ENCODE measurements at regions not wholly inside any gene's neighbourhood (a gene's known extent, or its start where the extent isn't known, plus 50 kb on each side); places are given as distances from the start of the nearest gene placed in this dataset.

DNA sequence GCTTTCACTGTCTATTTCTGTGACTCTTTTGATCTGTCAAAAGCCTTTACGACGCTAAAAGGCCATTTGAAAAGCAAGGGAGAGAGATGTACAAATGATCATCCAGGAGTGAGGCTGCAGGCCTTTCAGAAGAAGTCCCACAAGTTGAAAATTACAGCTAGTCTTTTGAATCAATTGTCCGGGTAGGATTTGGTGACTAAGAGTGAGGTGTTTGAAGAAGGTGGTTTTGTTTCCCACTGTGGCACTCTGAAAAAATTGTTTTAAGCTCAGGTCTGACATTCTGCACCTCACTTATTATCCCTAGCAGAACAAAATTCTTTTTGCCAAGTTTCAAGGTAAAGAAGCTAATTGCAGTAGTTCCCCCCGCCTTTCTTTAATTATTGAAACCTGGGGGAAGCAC lies 50.8 kb upstream of the TMEM108 start:
- no peak overlapping the region for H3K27ac ChIP-seq
- TF ChIP-seq, protein P1, sequence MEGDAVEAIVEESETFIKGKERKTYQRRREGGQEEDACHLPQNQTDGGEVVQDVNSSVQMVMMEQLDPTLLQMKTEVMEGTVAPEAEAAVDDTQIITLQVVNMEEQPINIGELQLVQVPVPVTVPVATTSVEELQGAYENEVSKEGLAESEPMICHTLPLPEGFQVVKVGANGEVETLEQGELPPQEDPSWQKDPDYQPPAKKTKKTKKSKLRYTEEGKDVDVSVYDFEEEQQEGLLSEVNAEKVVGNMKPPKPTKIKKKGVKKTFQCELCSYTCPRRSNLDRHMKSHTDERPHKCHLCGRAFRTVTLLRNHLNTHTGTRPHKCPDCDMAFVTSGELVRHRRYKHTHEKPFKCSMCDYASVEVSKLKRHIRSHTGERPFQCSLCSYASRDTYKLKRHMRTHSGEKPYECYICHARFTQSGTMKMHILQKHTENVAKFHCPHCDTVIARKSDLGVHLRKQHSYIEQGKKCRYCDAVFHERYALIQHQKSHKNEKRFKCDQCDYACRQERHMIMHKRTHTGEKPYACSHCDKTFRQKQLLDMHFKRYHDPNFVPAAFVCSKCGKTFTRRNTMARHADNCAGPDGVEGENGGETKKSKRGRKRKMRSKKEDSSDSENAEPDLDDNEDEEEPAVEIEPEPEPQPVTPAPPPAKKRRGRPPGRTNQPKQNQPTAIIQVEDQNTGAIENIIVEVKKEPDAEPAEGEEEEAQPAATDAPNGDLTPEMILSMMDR (IDR thresholded peaks at IDR 0.05) = no peak
- no peak overlapping the region for H3K4me3 ChIP-seq
- H3K4me1 ChIP-seq (ENCODE audit: control insufficient read depth in 1 of 2, low read depth in 2 of 2) = no peaks in the 10 kb centered on the region
- H3K36me3 ChIP-seq = no peaks in the 10 kb centered on the region
- DNase-seq (ENCODE audit: low spot score) (no peak), ATAC-seq (ENCODE audit: insufficient number of reproducible peaks, low FRiP score, low read depth) (no peak)
- H3K27me3 ChIP-seq (replicated peaks; ENCODE audit: insufficient read depth) = no peaks in the 10 kb centered on the region
- H3K9me3 ChIP-seq = no peaks in the 10 kb centered on the region

DNA sequence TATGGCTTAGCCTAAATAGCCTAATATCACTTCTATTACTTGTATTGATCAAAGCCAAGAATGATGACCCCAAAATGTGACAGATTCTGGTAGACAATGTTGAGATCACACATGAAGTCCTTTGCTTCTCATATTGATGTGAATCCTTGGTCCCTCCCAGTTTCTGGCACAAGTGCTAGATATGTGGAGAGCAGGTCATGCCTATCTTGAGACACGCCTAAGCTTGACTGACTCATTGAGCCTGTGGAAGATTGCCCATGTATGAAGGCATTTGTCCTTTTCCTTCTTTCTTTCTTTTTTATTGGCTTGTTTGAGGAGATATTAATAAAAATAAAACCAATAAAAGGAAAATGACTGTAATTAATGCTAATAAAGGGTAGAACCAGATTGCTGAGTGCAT lies 54.0 kb upstream of the TMEM108 start:
- ATAC-seq (ENCODE audit: insufficient number of reproducible peaks, low FRiP score, low read depth) (no peak), DNase-seq (ENCODE audit: low spot score) (no peak)
- Histone ChIP-seq H3K27ac (no peak overlapping the region), H3K27me3 (replicated peaks; ENCODE audit: insufficient read depth) (no peaks in the 10 kb centered on the region), H3K9me3 (no peaks in the 10 kb centered on the region), H3K4me3 (no peak overlapping the region), H3K4me1 (ENCODE audit: control insufficient read depth in 1 of 2, low read depth in 2 of 2) (no peaks in the 10 kb centered on the region), H3K36me3 (no peaks in the 10 kb centered on the region)
- TF ChIP-seq, protein P1 (IDR thresholded peaks at IDR 0.05) = no peak

DNA sequence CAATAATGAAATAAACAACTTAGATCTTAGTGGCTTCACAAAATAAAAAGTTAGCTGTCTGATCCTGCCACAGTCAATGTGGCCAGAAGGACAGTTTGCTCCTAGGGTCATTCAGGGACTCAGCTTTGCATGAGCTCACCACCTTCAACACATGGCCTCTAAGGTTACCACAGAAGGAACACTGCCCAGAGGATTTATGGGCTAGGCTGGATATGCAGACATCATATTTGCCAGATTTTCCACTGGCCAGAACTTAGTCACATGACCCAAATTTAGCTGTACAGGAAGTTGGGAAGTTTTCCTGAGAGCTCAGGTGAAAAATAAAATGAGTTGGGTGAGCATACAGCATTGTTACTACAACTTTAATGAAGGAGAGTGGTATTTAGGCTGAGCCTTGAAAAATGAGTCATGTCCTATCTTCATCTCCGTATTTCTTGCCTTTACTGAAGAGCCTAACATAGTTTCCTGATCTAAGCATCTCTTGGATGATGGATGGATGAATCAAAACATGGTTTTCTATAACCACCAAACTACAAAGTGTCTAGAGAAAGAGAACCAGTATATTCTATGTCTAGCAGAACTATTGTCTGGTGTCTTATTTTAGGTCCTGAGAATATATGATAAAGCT lies 54.9 kb upstream of the TMEM108 start:
- Histone ChIP-seq H3K27ac (no peak overlapping the region), H3K36me3 (no peaks in the 10 kb centered on the region), H3K27me3 (replicated peaks; ENCODE audit: insufficient read depth) (no peaks in the 10 kb centered on the region), H3K4me3 (no peak overlapping the region), H3K4me1 (ENCODE audit: control insufficient read depth in 1 of 2, low read depth in 2 of 2) (no peaks in the 10 kb centered on the region), H3K9me3 (no peaks in the 10 kb centered on the region)
- TF ChIP-seq, protein P1 (IDR thresholded peaks at IDR 0.05) = no peak
- ATAC-seq (ENCODE audit: insufficient number of reproducible peaks, low FRiP score, low read depth) (no peak), DNase-seq (ENCODE audit: low spot score) (no peak)

DNA sequence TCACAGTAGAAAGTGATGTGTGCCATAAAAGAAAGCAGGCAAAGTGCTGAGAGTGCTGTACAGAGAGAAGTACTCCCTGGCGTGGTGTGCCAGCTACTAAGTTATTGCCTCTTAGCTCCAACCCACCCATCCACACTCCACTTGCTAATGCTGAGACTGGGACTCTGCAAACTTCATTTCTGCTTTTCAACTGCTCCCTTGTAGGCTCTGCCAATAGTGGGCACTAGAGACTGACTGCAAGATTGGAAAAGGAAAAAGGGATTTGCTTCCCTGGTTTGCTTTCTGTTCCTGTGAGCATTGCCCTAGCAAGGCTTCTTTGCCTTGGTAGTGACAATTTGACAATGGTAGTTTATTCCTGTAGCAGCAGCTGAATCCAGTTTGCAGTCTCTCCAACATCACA lies 56.5 kb upstream of the TMEM108 start:
- no peak for ATAC-seq (ENCODE audit: insufficient number of reproducible peaks, low FRiP score, low read depth)
- TF ChIP-seq, protein P1 (IDR thresholded peaks at IDR 0.05) = no peak
- no peak overlapping the region for H3K4me3 ChIP-seq
- no peaks in the 10 kb centered on the region for H3K36me3 ChIP-seq
- no peak overlapping the region for H3K27ac ChIP-seq
- no peak for DNase-seq (ENCODE audit: low spot score)
- no peaks in the 10 kb centered on the region for H3K4me1 ChIP-seq (ENCODE audit: control insufficient read depth in 1 of 2, low read depth in 2 of 2)
- H3K9me3 ChIP-seq = no peaks in the 10 kb centered on the region
- H3K27me3 ChIP-seq (replicated peaks; ENCODE audit: insufficient read depth) = no peaks in the 10 kb centered on the region

DNA sequence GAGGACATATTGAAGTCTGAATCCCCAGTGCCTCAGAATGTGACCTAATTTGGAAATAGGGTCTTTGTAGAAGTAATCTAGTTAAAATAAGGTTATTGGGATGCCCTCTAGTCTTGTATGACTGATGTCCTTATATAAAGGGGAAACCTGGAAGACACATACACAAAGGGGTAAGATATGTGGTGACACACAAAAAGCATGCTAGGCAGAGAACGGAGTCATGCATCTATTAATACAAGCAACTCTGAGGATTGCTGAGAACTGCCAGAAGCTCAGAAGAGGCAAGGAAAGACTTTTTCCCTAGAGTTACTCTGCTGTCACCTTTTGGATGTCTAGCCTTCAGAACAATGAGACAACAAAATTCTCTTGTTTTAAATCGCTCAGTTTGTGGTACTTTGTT lies 58.1 kb upstream of the TMEM108 start:
- H3K4me3 ChIP-seq = no peak overlapping the region
- no peaks in the 10 kb centered on the region for H3K9me3 ChIP-seq
- DNase-seq (ENCODE audit: low spot score) (no peak), ATAC-seq (ENCODE audit: insufficient number of reproducible peaks, low FRiP score, low read depth) (no peak)
- H3K36me3 ChIP-seq = no peaks in the 10 kb centered on the region
- no peak overlapping the region for H3K27ac ChIP-seq
- TF ChIP-seq, protein P1 (IDR thresholded peaks at IDR 0.05) = no peak
- H3K4me1 ChIP-seq (ENCODE audit: control insufficient read depth in 1 of 2, low read depth in 2 of 2) = no peaks in the 10 kb centered on the region
- H3K27me3 ChIP-seq (replicated peaks; ENCODE audit: insufficient read depth) = no peaks in the 10 kb centered on the region
